Fibroblast of the aortic adventitia (primary cell): ENCODE measurements at regions not wholly inside any gene's neighbourhood (a gene's known extent, or its start where the extent isn't known, plus 50 kb on each side); places are given as distances from the start of the nearest gene placed in this dataset.
"Not testable (repeated sequence)": the region's sequence is repeated elsewhere in the genome, so short reads cannot be mapped to it uniquely, and the experiment has no call there.

Source experiments
- DNase-seq: peaks from one replicate; pipeline ENCODE4 v3.0.0-alpha.2; 2010; ENCODE audit warnings: low read depth
- H3K4me3 ChIP-seq: 2 replicates; pipeline ENCODE4 v1.5.1; 2011; ENCODE audit warnings: low read depth, mild to moderate bottlenecking, control low read depth, low read length, moderate library complexity
- CTCF ChIP-seq: IDR thresholded peaks from 2 replicates; pipeline ENCODE4 v1.5.1; 2011; ENCODE audit warnings: mild to moderate bottlenecking, low read length, control low read depth, inconsistent platforms; ENCODE audit not compliant: insufficient read depth

DNA sequence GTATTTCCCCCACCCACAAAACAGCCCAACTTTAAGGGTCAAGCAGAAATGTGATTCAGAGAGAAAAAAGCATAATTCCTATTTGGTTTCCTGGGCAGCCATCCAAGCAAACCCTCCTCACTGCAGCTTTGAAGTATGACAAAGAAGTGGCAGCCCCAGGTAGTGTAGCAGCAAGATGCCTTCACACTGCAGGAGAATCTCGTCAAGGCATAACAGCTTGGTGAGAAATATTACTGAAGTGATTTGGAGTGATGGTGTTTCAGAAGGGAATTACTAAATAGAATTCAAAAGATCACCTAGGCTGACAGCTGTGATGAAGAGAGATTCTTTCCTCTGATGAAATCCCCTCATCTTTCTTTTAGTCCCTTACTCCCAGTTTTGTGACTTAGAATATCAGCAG, 173.9 kb downstream of the PYDC2 start:
- no peak for DNase-seq
- H3K4me3 ChIP-seq, result no peak overlapping the region

GRCh38 chr3:191637611-191638010, 176.6 kb downstream of the PYDC2 start:
- DNase-seq, result no peak
- no peak for TF ChIP-seq CTCF
- no peak overlapping the region for H3K4me3 ChIP-seq

More for the DNA sequence above, 173.9 kb downstream of the PYDC2 start:
- TF ChIP-seq CTCF, result no peak

GRCh38 chr3:191641789-191642188, 180.8 kb downstream of the PYDC2 start:
- H3K4me3 ChIP-seq, result no peak overlapping the region
- DNase-seq, result no peak

GRCh38 chr3:191644291-191644690, 183.3 kb downstream of the PYDC2 start:
- DNase-seq, result no peak
- TF ChIP-seq CTCF, result no peak
- no peak overlapping the region for H3K4me3 ChIP-seq

More at GRCh38 chr3:191641789-191642188, 180.8 kb downstream of the PYDC2 start:
- TF ChIP-seq CTCF, result no peak

- DNase-seq, result no peak
- H3K4me3 ChIP-seq, result no peak overlapping the region
- TF ChIP-seq CTCF, result no peak
Measured at GRCh38 chr3:191646242-191646641, 185.3 kb downstream of the PYDC2 start.

- H3K4me3 ChIP-seq, result no peak overlapping the region
- no peak for DNase-seq
- TF ChIP-seq CTCF, result no peak
Measured at GRCh38 chr3:191648787-191649186, 187.8 kb downstream of the PYDC2 start.

- DNase-seq, result no peak
- no peak for TF ChIP-seq CTCF
- no peak overlapping the region for H3K4me3 ChIP-seq
Measured at GRCh38 chr3:191649626-191650025, 188.7 kb downstream of the PYDC2 start.

DNA sequence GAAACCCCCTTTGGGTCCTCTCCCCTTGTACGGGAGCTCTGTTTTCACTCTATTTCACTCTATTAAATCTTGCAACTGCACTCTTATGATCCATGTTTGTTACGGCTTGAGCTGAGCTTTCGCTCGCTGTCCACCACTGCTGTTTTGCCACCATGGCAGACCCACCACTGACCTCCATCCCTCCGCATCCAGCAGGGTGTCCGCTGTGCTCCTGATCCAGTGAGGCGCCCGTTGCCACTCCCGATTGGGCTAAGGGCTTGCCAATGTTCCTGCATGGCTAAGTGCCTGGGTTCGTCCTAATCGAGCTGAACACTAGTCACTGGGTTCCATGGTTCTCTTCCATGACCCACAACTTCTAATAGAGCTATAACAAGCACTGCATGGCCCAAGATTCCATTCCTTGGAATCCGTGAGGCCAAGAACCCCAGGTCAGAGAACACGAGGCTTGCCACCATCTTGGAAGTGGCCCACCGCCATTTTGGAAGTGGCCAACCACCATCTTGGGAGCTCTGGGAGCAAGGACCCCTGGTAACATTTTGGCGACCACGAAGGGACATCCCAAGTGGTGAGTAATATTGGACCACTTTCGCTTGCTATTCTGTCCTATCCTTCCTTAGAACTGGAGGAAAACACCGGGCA, 197.9 kb downstream of the PYDC2 start:
- DNase-seq, H3K4me3 ChIP-seq: not testable (repeated sequence)

DNA sequence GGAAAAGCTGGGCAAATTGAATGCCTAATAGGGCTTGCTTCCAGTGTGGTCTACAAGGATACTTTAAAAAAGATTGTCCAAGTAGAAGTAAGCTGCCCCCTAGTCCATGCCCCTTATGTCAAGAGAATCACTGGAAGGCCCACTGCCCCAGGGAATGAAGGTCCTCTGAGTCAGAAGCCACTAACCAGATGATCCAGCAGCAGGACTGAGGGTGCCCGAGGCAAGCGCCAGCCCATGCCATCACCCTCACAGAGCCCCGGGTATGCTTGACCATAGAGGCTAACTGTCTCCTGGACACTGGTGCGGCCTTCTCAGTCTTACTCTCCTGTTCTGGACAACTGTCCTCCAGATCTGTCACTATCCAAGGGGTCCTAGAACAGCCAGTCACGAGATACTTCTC, 201.2 kb downstream of the PYDC2 start:
- H3K4me3 ChIP-seq, DNase-seq: not testable (repeated sequence)
